HCT116 (cell line): ENCODE measurements at regions not wholly inside any gene's neighbourhood (a gene's known extent, or its start where the extent isn't known, plus 50 kb on each side); places are given as distances from the start of the nearest gene placed in this dataset.

Experiments used
- ATAC-seq: fragments of 200-7000 bp; cut with Tn5 transposase; 2 replicates; pipeline ENCODE4 v1.9.1; 2020; ENCODE audit warnings: mild to moderate bottlenecking, moderate library complexity
- BruUV-seq: library from RNA; stranded (reverse); fragments of 400-500 nt; replicated peaks from 2 replicates; lab custom pipeline; 2021; lab: Mats Ljungman, UMichigan
- CTCF ChIA-PET: fragments of 300-600 bp; sonication (Branson Sonifier 250); formaldehyde crosslinking; loops from one replicate; lab custom pipeline; 2021; ENCODE audit warnings: antibody characterized with exemption; lab: Charles Lee
- POLR2A ChIA-PET: fragments of 300-600, 350-600 bp; sonication (Branson Sonifier 250); formaldehyde crosslinking; loops from one replicate; lab custom pipeline; 2021; ENCODE audit warnings: antibody characterized with exemption; lab: Charles Lee
- RAD21 ChIA-PET, 2 experiments: fragments of 300-600 bp; sonication (Branson Sonifier 250); formaldehyde crosslinking; loops; one replicate each; lab custom pipeline; 2023; ENCODE audit warnings: low total read pairs in 2 of 2; ENCODE audit not compliant: uncharacterized antibody in 2 of 2, unreplicated experiment in 2 of 2, low non-redundant PET in 1 of 2; lab: Charles Lee
- DNase-seq: peaks from one replicate; pipeline ENCODE4 v3.0.0-alpha.2; 2010; ENCODE audit warnings: low read depth, low spot score
- H2AFZ ChIP-seq: fragments of 200-600 bp; shearing (Covaris generic), sonication (generic); 2 replicates; pipeline ENCODE4 v1.6.1; 2017; ENCODE audit warnings: low read depth, mixed run types, mixed read lengths, antibody characterized with exemption, low read length; ENCODE audit not compliant: poor library complexity, severe bottlenecking
- H3K27ac ChIP-seq: 2 replicates; pipeline ENCODE4 v1.5.1; 2012; ENCODE audit warnings: low read depth, low read length
- H3K27me3 ChIP-seq: fragments of 200-600 bp; sonication (generic); 2 replicates; pipeline ENCODE4 v1.6.1; 2016; ENCODE audit warnings: mixed run types, low read length, mixed read lengths; ENCODE audit not compliant: insufficient read depth
- H3K36me3 ChIP-seq, 2 experiments: fragments of 200-500 bp in 1 of 2; fragments of 200-600 bp in 1 of 2; sonication (Bioruptor generic) in 1 of 2; sonication (generic) in 1 of 2; 2 replicates each; pipeline versions ENCODE4 v1.5.1 to v1.6.1; 2014 to 2016; ENCODE audit warnings: low read length in 2 of 2, inconsistent platforms in 1 of 2, mixed read lengths in 1 of 2, mixed run types in 1 of 2; ENCODE audit not compliant: insufficient read depth in 2 of 2, control insufficient read depth in 1 of 2
- H3K4me1 ChIP-seq, 2 experiments: fragments of 200-600 bp in 1 of 2; sonication (generic) in 1 of 2; 2 replicates each; pipeline versions ENCODE4 v1.5.1 to v1.6.1; 2012 to 2017; ENCODE audit warnings: low read length in 2 of 2, inconsistent platforms in 1 of 2, mild to moderate bottlenecking in 1 of 2, mixed read lengths in 1 of 2, mixed run types in 1 of 2, moderate library complexity in 1 of 2; ENCODE audit not compliant: insufficient read depth in 2 of 2, control insufficient read depth in 1 of 2
- H3K4me2 ChIP-seq: fragments of 200-600 bp; sonication (generic); 2 replicates; pipeline ENCODE4 v1.6.1; 2017; ENCODE audit warnings: mixed run types, low read length, mixed read lengths
- H3K4me3 ChIP-seq, 2 experiments: fragments of 200-600 bp in 1 of 2; sonication (generic) in 1 of 2; replicated peaks in 1 of 2; 2 replicates each; pipeline ENCODE4 v1.5.1; 2011 to 2016; ENCODE audit warnings: low read length in 2 of 2, control low read depth in 1 of 2, low read depth in 1 of 2, mild to moderate bottlenecking in 1 of 2, mixed read lengths in 1 of 2, mixed run types in 1 of 2
- H3K79me2 ChIP-seq: fragments of 200-600 bp; sonication (generic); 2 replicates; pipeline ENCODE4 v1.6.1; 2017; ENCODE audit warnings: mild to moderate bottlenecking, mixed run types, low read length, moderate library complexity, mixed read lengths; ENCODE audit not compliant: insufficient read depth
- H3K9ac ChIP-seq: fragments of 200-600 bp; sonication (generic); 2 replicates; pipeline ENCODE4 v1.6.1; 2016; ENCODE audit warnings: low read length, mixed read lengths
- H3K9me2 ChIP-seq: fragments of 200-600 bp; sonication (generic), shearing (Covaris generic); 2 replicates; pipeline ENCODE4 v1.6.1; 2017; ENCODE audit warnings: mixed run types, mild to moderate bottlenecking, moderate library complexity; ENCODE audit not compliant: insufficient read depth
- H3K9me3 ChIP-seq, 2 experiments: fragments of 200-500 bp in 1 of 2; fragments of 200-600 bp in 1 of 2; sonication (Bioruptor generic) in 1 of 2; sonication (generic) in 1 of 2; 2 replicates each; pipeline ENCODE4 v1.6.1; 2014 to 2017; ENCODE audit warnings: low read length in 2 of 2, mixed read lengths in 2 of 2, inconsistent platforms in 1 of 2, low read depth in 1 of 2, mild to moderate bottlenecking in 1 of 2, mixed run types in 1 of 2, moderate library complexity in 1 of 2; ENCODE audit not compliant: control insufficient read depth in 1 of 2, insufficient read depth in 1 of 2
- H4K20me1 ChIP-seq: fragments of 200-600 bp; sonication (generic), shearing (Covaris generic); 2 replicates; pipeline ENCODE4 v1.6.1; 2017; ENCODE audit warnings: mixed run types, mild to moderate bottlenecking, moderate library complexity; ENCODE audit not compliant: insufficient read depth
- ATF3 ChIP-seq: IDR thresholded peaks from 2 replicates; pipeline ENCODE4 v1.6.1; 2012
- CTCF ChIP-seq, 3 experiments: fragments of 200-600 bp in 1 of 3; sonication (generic) in 1 of 3; IDR thresholded peaks in 2 of 3; conservative IDR thresholded peaks in 1 of 3; 2 replicates each; pipeline ENCODE4 v1.5.1; 2012 to 2017; ENCODE audit warnings: low read depth in 2 of 3, low read length in 2 of 3, antibody characterized with exemption in 1 of 3, borderline replicate concordance in 1 of 3, control low read depth in 1 of 3, mild to moderate bottlenecking in 1 of 3, mixed read lengths in 1 of 3, mixed run types in 1 of 3, moderate library complexity in 1 of 3; ENCODE audit not compliant: insufficient read depth in 1 of 3
- EGR1 ChIP-seq: IDR thresholded peaks from 2 replicates; pipeline ENCODE4 v1.6.1; 2012; ENCODE audit warnings: low read depth
- EZH2 ChIP-seq: fragments of 200-600 bp; sonication (generic); IDR thresholded peaks from 2 replicates; pipeline ENCODE4 v1.6.1; 2017; ENCODE audit warnings: antibody characterized with exemption, mixed run types
- JUND ChIP-seq: IDR thresholded peaks from 2 replicates; pipeline ENCODE4 v1.6.1; 2012
- POLR2AphosphoS5 ChIP-seq: IDR thresholded peaks from 2 replicates; pipeline ENCODE4 v1.6.1; 2011; ENCODE audit warnings: mild to moderate bottlenecking, low read depth, low read length, moderate library complexity
- RAD21 ChIP-seq: IDR thresholded peaks from 2 replicates; pipeline ENCODE4 v1.6.1; 2012; ENCODE audit warnings: low read depth, mild to moderate bottlenecking
- SIN3A ChIP-seq: IDR thresholded peaks from 2 replicates; pipeline ENCODE4 v1.6.1; 2012; ENCODE audit warnings: low read depth
- SRF ChIP-seq: IDR thresholded peaks from 2 replicates; pipeline ENCODE4 v1.6.1; 2012; ENCODE audit warnings: low read depth
- TCF7L2 ChIP-seq: IDR thresholded peaks from 2 replicates; pipeline ENCODE4 v1.7.0; 2011; ENCODE audit warnings: borderline replicate concordance, inconsistent platforms; ENCODE audit not compliant: insufficient read depth, insufficient read length; ENCODE audit errors: extremely low read depth
- ZBTB33 ChIP-seq: IDR thresholded peaks from 2 replicates; pipeline ENCODE4 v1.6.1; 2011; ENCODE audit warnings: mild to moderate bottlenecking, low read length, moderate library complexity; ENCODE audit not compliant: insufficient replicate concordance; ENCODE audit errors: extremely low read depth
- intact Hi-C: fragments of 100-400 bp; cut with micrococcal nuclease; formaldehyde crosslinking; loops from 2 replicates; pipeline ENCODE4 v1.10.0; 2022

DNA sequence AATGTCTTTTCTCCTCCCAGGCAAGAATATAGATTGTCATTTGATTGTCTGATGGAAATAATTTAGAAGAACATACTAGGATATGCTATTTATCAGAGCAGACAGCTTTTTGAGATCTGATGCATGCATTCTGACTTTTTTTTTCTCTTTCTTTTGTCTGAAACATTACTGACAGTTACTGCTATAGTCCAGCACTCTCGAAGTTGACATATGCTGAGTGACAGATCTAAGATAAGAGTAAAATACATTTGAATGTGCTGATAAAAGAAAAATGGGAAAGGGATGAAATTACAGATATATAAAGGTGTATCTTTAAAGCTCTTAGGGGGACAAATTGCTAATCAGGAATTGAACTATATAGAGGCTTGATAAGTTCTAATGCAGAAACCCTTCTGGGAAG lies 753.8 kb upstream of the TENM4 start:
- Histone ChIP-seq H3K36me3 (no peaks in the 10 kb centered on the region), H3K4me1 (no peaks in the 10 kb centered on the region), H3K79me2 (no peaks in the 10 kb centered on the region), H3K4me3 (no peak overlapping the region), H3K9me3 (peaks cover 0 to 8% of the 10 kb centered on the region in 2 experiments; a peak in 2 of 4 replicates), H3K27me3 (no peaks in the 10 kb centered on the region), H3K4me2 (no peak overlapping the region), H3K9ac (no peak overlapping the region), H2AFZ (no peak overlapping the region), H4K20me1 (no peaks in the 10 kb centered on the region), H3K9me2 (no peaks in the 10 kb centered on the region), H3K27ac (no peak overlapping the region)
- no peak for ATAC-seq
- intact Hi-C loops: no loop called here
- DNase-seq: no peak
- BruUV-seq: no TSS peak
- RAD21 ChIA-PET: no interaction called here
- CTCF ChIA-PET: no interaction called here
- POLR2A ChIA-PET: no interaction called here
- no peak for TF ChIP-seq EGR1
- TF ChIP-seq SIN3A: no peak
- TF ChIP-seq SRF: no peak
- no peak for TF ChIP-seq ZBTB33
- no peak for TF ChIP-seq RAD21
- TF ChIP-seq JUND: no peak

GRCh38 chr11:80194016-80194415 lies 753.2 kb upstream of the TENM4 start:
- no TSS peak for BruUV-seq
- Histone ChIP-seq H3K4me3 (no peak overlapping the region), H2AFZ (no peak overlapping the region), H3K79me2 (no peaks in the 10 kb centered on the region), H3K9ac (no peak overlapping the region), H4K20me1 (no peaks in the 10 kb centered on the region), H3K36me3 (no peaks in the 10 kb centered on the region), H3K4me2 (no peak overlapping the region), H3K9me3 (peaks cover 0 to 11% of the 10 kb centered on the region in 2 experiments; a peak in 2 of 4 replicates), H3K27me3 (no peaks in the 10 kb centered on the region), H3K27ac (no peak overlapping the region), H3K4me1 (no peaks in the 10 kb centered on the region), H3K9me2 (no peaks in the 10 kb centered on the region)
- ChIA-PET CTCF (no interaction called here), POLR2A (no interaction called here), RAD21 (no interaction called here)
- DNase-seq: no peak
- no peak for TF ChIP-seq ATF3
- no peak for TF ChIP-seq EZH2
- no peak for TF ChIP-seq TCF7L2
- no peak for TF ChIP-seq POLR2AphosphoS5
- no peak for TF ChIP-seq SRF
- no peak for TF ChIP-seq JUND
- TF ChIP-seq CTCF (IDR thresholded peaks at IDR 0.05 in 2 of 3, conservative IDR thresholded peaks at IDR 0.05 in 1 of 3; ENCODE audit: borderline replicate concordance in 1 of 3, insufficient read depth in 1 of 3, low read depth in 2 of 3, low read length in 2 of 3): no peak
- TF ChIP-seq ZBTB33: no peak
- intact Hi-C loops: no loop called here
- ATAC-seq: no peak
